HUES6 (cell line): ENCODE measurements at regions not wholly inside any gene's neighbourhood (a gene's known extent, or its start where the extent isn't known, plus 50 kb on each side); places are given as distances from the start of the nearest gene placed in this dataset.
A peak's percentile ranks its signal among the peaks of the same experiment; 100 is the strongest.
"Not testable (repeated sequence)": the region's sequence is repeated elsewhere in the genome, so short reads cannot be mapped to it uniquely, and the experiment has no call there.

ENCODE experiments used
- H3K27ac ChIP-seq: 2 replicates; pipeline ENCODE4 v1.7.0; 2013; ENCODE audit warnings: low read depth, mild to moderate bottlenecking, low read length, inconsistent platforms
- H3K27me3 ChIP-seq: 2 replicates; pipeline ENCODE4 v1.6.1; 2013; ENCODE audit warnings: low read length; ENCODE audit not compliant: control insufficient read depth, insufficient read depth
- H3K36me3 ChIP-seq: 2 replicates; pipeline ENCODE4 v1.6.1; 2013; ENCODE audit warnings: low read length; ENCODE audit not compliant: control insufficient read depth, insufficient read depth
- H3K4me1 ChIP-seq: 2 replicates; pipeline ENCODE4 v1.6.1; 2013; ENCODE audit warnings: low read length; ENCODE audit not compliant: control insufficient read depth, insufficient read depth
- H3K4me3 ChIP-seq: 2 replicates; pipeline ENCODE4 v1.5.1; 2013; ENCODE audit warnings: low read depth, low read length
- H3K9ac ChIP-seq: one replicate; pipeline ENCODE4 v1.6.1; 2013; ENCODE audit warnings: mild to moderate bottlenecking, low read length
- H3K9me3 ChIP-seq: 2 replicates; pipeline ENCODE4 v1.6.1; 2013; ENCODE audit warnings: low read depth, low read length; ENCODE audit not compliant: control insufficient read depth, insufficient read depth

GRCh38 chr9:113685636-113686035 is 190.5 kb upstream of the ZNF618 start:
- H3K9me3 ChIP-seq, H3K9ac ChIP-seq, H3K4me3 ChIP-seq, H3K27ac ChIP-seq, H3K4me1 ChIP-seq, H3K36me3 ChIP-seq: not testable (repeated sequence)
- H3K27me3 ChIP-seq = peaks cover 55% of the 10 kb centered on the region

- H3K27me3 ChIP-seq = peaks cover 55% of the 10 kb centered on the region
Measured at GRCh38 chr9:113687107-113687679, 188.9 kb upstream of the ZNF618 start.

GRCh38 chr9:113687680-113688371 is 188.3 kb upstream of the ZNF618 start:
- Histone ChIP-seq H3K4me1 (peaks cover 6% of the 10 kb centered on the region), H3K4me3 (peak overlapping the region; percentile 64), H3K27me3 (peaks cover 55% of the 10 kb centered on the region), H3K9ac (peak overlapping the region; percentile 38), H3K9me3 (no peaks in the 10 kb centered on the region), H3K27ac (no peak overlapping the region), H3K36me3 (no peaks in the 10 kb centered on the region)

More at GRCh38 chr9:113687107-113687679, 188.9 kb upstream of the ZNF618 start:
- Histone ChIP-seq H3K9ac (peak overlapping the region; percentile 38), H3K27ac (no peak overlapping the region), H3K4me3 (peak overlapping the region; percentile 64), H3K9me3 (no peaks in the 10 kb centered on the region), H3K36me3 (no peaks in the 10 kb centered on the region), H3K4me1 (peaks cover 9% of the 10 kb centered on the region)

GRCh38 chr9:113690055-113690740 is 185.9 kb upstream of the ZNF618 start:
- Histone ChIP-seq H3K27me3 (peaks cover 51% of the 10 kb centered on the region), H3K27ac (no peak overlapping the region), H3K9ac (no peak overlapping the region), H3K36me3 (no peaks in the 10 kb centered on the region), H3K4me3 (no peak overlapping the region), H3K9me3 (peaks cover 7% of the 10 kb centered on the region), H3K4me1 (peaks cover 6% of the 10 kb centered on the region)

- Histone ChIP-seq H3K4me3 (no peak overlapping the region), H3K36me3 (no peaks in the 10 kb centered on the region), H3K27me3 (peaks cover 30% of the 10 kb centered on the region), H3K4me1 (peaks cover 6% of the 10 kb centered on the region), H3K9me3 (peaks cover 14% of the 10 kb centered on the region), H3K9ac (no peak overlapping the region), H3K27ac (no peak overlapping the region)
Measured at GRCh38 chr9:113692256-113692655, 183.9 kb upstream of the ZNF618 start.

GRCh38 chr9:113694912-113695311 is 181.2 kb upstream of the ZNF618 start:
- H3K4me3 ChIP-seq = no peak overlapping the region
- H3K27ac ChIP-seq = no peak overlapping the region
- H3K36me3 ChIP-seq = no peaks in the 10 kb centered on the region
- H3K9ac ChIP-seq = no peak overlapping the region
- no peaks in the 10 kb centered on the region for H3K4me1 ChIP-seq
- peaks cover 14% of the 10 kb centered on the region for H3K9me3 ChIP-seq
- H3K27me3 ChIP-seq = peaks cover 4% of the 10 kb centered on the region; the same call in 1 of the 2 replicates

- no peak overlapping the region for H3K4me3 ChIP-seq
- H3K9me3 ChIP-seq = peaks cover 14% of the 10 kb centered on the region
- H3K4me1 ChIP-seq = no peaks in the 10 kb centered on the region
- H3K27me3 ChIP-seq = no peaks in the 10 kb centered on the region
- H3K9ac ChIP-seq = no peak overlapping the region
- no peaks in the 10 kb centered on the region for H3K36me3 ChIP-seq
- H3K27ac ChIP-seq = no peak overlapping the region
Measured at GRCh38 chr9:113695440-113695851, 180.7 kb upstream of the ZNF618 start.

- Histone ChIP-seq H3K36me3 (no peaks in the 10 kb centered on the region), H3K27ac (no peak overlapping the region), H3K4me3 (no peak overlapping the region), H3K9ac (no peak overlapping the region), H3K9me3 (peaks cover 14% of the 10 kb centered on the region), H3K27me3 (no peaks in the 10 kb centered on the region), H3K4me1 (no peaks in the 10 kb centered on the region)
Measured at GRCh38 chr9:113695901-113696300, 180.2 kb upstream of the ZNF618 start.

GRCh38 chr9:113701774-113702755 is 174.0 kb upstream of the ZNF618 start:
- Histone ChIP-seq H3K36me3 (no peaks in the 10 kb centered on the region), H3K27ac (no peak overlapping the region), H3K4me1 (peaks cover 32% of the 10 kb centered on the region), H3K27me3 (no peaks in the 10 kb centered on the region), H3K9ac (no peak overlapping the region), H3K9me3 (no peaks in the 10 kb centered on the region; the same call in 1 of the 2 replicates), H3K4me3 (no peak overlapping the region)

GRCh38 chr9:113705306-113705927 is 170.7 kb upstream of the ZNF618 start:
- peak overlapping the region; percentile 8 for H3K9ac ChIP-seq
- peak overlapping the region; percentile 43; the same call in 1 of the 2 replicates for H3K27ac ChIP-seq
- H3K27me3 ChIP-seq = no peaks in the 10 kb centered on the region
- peaks cover 10% of the 10 kb centered on the region for H3K9me3 ChIP-seq
- H3K4me1 ChIP-seq = peaks cover 36% of the 10 kb centered on the region
- no peak overlapping the region for H3K4me3 ChIP-seq
- no peaks in the 10 kb centered on the region for H3K36me3 ChIP-seq
